ENCODE measurements at regions not wholly inside any gene's neighbourhood (a gene's known extent, or its start where the extent isn't known, plus 50 kb on each side); places are given as distances from the start of the nearest gene placed in this dataset.

DNA sequence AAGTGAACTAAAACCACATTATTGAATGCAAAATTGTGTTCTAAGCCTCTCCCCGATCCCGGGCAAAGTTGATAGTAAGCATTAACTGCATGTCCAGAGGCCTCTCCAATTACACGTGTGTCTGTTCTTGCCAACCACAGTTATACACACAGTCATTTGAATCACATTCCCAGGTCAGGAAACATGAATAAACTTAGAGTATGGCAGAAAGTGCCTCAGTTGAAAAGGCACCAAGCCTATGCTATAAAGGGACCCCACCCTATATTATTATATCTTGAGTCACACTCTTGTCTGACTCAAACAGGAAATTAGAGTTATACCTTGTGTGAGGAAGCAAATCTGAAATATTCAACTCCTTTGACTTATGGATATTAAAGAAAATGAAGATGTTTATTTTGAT is 128.3 kb upstream of the STXBP6 start:
- TF ChIP-seq CTCF (IDR thresholded peaks at IDR 0.05), result no peak
- TF ChIP-seq POLR2AphosphoS5 (IDR thresholded peaks at IDR 0.05), result no peak
